Amniotic epithelial cell (primary cell): ENCODE measurements at regions not wholly inside any gene's neighbourhood (a gene's known extent, or its start where the extent isn't known, plus 50 kb on each side); places are given as distances from the start of the nearest gene placed in this dataset.
"Not testable (repeated sequence)": the region's sequence is repeated elsewhere in the genome, so short reads cannot be mapped to it uniquely, and the experiment has no call there.

Experiments used
- DNase-seq: peaks from one replicate; pipeline ENCODE4 v3.0.0-alpha.2; 2010; ENCODE audit warnings: low read depth

- DNase-seq: no peak
Observed at GRCh38 chr2:51778806-51779205, 746.9 kb upstream of the NRXN1 start.

GRCh38 chr2:51774606-51775005 is 742.7 kb upstream of the NRXN1 start:
- DNase-seq: not testable (repeated sequence)

GRCh38 chr2:51760441-51760840 is 728.5 kb upstream of the NRXN1 start:
- no peak for DNase-seq

- no peak for DNase-seq
Observed at GRCh38 chr2:51758081-51758480, 726.1 kb upstream of the NRXN1 start.

- DNase-seq: peak; percentile 75
Observed at GRCh38 chr2:51734115-51734514, 702.2 kb upstream of the NRXN1 start.

GRCh38 chr2:51723691-51724090 is 691.8 kb upstream of the NRXN1 start:
- DNase-seq: peak; percentile 86

- peak; percentile 86 for DNase-seq
Observed at GRCh38 chr2:51722311-51722710, 690.4 kb upstream of the NRXN1 start.

- DNase-seq: peak; percentile 41
Observed at GRCh38 chr2:51720826-51721225, 688.9 kb upstream of the NRXN1 start.

GRCh38 chr2:51718881-51719280 is 686.9 kb upstream of the NRXN1 start:
- DNase-seq: no peak

- DNase-seq: peak; percentile 87
Observed at GRCh38 chr2:51717312-51717711, 685.4 kb upstream of the NRXN1 start.

- DNase-seq: peak; percentile 63
Observed at GRCh38 chr2:51711766-51712165, 679.8 kb upstream of the NRXN1 start.

- DNase-seq: no peak
Observed at GRCh38 chr2:51710222-51710621, 678.3 kb upstream of the NRXN1 start.

- no peak for DNase-seq
Observed at GRCh38 chr2:51707625-51708024, 675.7 kb upstream of the NRXN1 start.

- no peak for DNase-seq
Observed at GRCh38 chr2:51706220-51706619, 674.3 kb upstream of the NRXN1 start.

- DNase-seq: no peak
Observed at GRCh38 chr2:51705417-51705816, 673.5 kb upstream of the NRXN1 start.

GRCh38 chr2:51698021-51698420 is 666.1 kb upstream of the NRXN1 start:
- no peak for DNase-seq

- DNase-seq: no peak
Observed at GRCh38 chr2:51697095-51697494, 665.2 kb upstream of the NRXN1 start.

- no peak for DNase-seq
Observed at GRCh38 chr2:51695531-51695930, 663.6 kb upstream of the NRXN1 start.

GRCh38 chr2:51693640-51694039 is 661.7 kb upstream of the NRXN1 start:
- no peak for DNase-seq

GRCh38 chr2:51681854-51682253 is 649.9 kb upstream of the NRXN1 start:
- DNase-seq: no peak

GRCh38 chr2:51673628-51674027 is 641.7 kb upstream of the NRXN1 start:
- DNase-seq: no peak

- no peak for DNase-seq
Observed at GRCh38 chr2:51667679-51668078, 635.7 kb upstream of the NRXN1 start.

- no peak for DNase-seq
Observed at GRCh38 chr2:51662187-51662586, 630.3 kb upstream of the NRXN1 start.

GRCh38 chr2:51657849-51658248 is 625.9 kb upstream of the NRXN1 start:
- no peak for DNase-seq

- no peak for DNase-seq
Observed at GRCh38 chr2:51650769-51651168, 618.8 kb upstream of the NRXN1 start.
